Gastrocnemius medialis (tissue), 4 donors: ENCODE measurements at regions not wholly inside any gene's neighbourhood (a gene's known extent, or its start where the extent isn't known, plus 50 kb on each side); places are given as distances from the start of the nearest gene placed in this dataset.

Experiments
- ATAC-seq, 2 donors: fragments of 150-250 bp; one replicate each; pipeline ENCODE4 v1.9.1; 2016
- DNase-seq, 2 donors: peaks; one replicate each; pipeline ENCODE4 v3.0.0-alpha.2; 2019
- H3K27ac ChIP-seq, 4 donors: fragments of 200-600 bp; sonication (generic); 1 replicate in 1 of 4; 2 replicates in 3 of 4; pipeline ENCODE4 v1.5.1; 2016 to 2018; ENCODE audit warnings: mild to moderate bottlenecking in 2 of 4, moderate library complexity in 1 of 4
- H3K27me3 ChIP-seq, 3 donors: fragments of 200-600 bp; sonication (generic) in 2 of 3; 1 replicate in 1 of 3; 2 replicates in 2 of 3; pipeline versions ENCODE4 v1.5.1 to v1.6.0; 2016 to 2019; ENCODE audit warnings: mild to moderate bottlenecking in 1 of 3, moderate library complexity in 1 of 3
- H3K36me3 ChIP-seq, 2 donors: fragments of 200-600 bp; sonication (generic) in 1 of 2; one replicate each; pipeline ENCODE4 v1.5.1; 2017 to 2018
- H3K4me1 ChIP-seq, 2 donors: fragments of 200-600 bp; sonication (generic) in 1 of 2; one replicate each; pipeline ENCODE4 v1.5.1; 2016 to 2017; ENCODE audit warnings: mild to moderate bottlenecking in 2 of 2
- H3K4me3 ChIP-seq, 4 donors: fragments of 200-600 bp; sonication (generic) in 3 of 4; 1 replicate in 1 of 4; 2 replicates in 3 of 4; pipeline ENCODE4 v1.5.1; 2016 to 2019; ENCODE audit warnings: mild to moderate bottlenecking in 2 of 4
- H3K9me3 ChIP-seq, 3 donors: fragments of 200-600 bp; sonication (generic) in 2 of 3; 1 replicate in 1 of 3; 2 replicates in 2 of 3; pipeline ENCODE4 v1.5.1; 2016 to 2019
- CTCF ChIP-seq, 5 experiments: fragments of 450-650 bp in 3 of 5; fragments of 200-600 bp in 2 of 5; sonication (generic) in 2 of 5; IDR thresholded peaks in 4 of 5; conservative IDR thresholded peaks in 1 of 5; 1 replicate in 4 of 5; 2 replicates in 1 of 5; pipeline ENCODE4 v1.5.1; 2016 to 2019; ENCODE audit warnings: antibody characterized with exemption in 5 of 5, mild to moderate bottlenecking in 3 of 5, moderate library complexity in 3 of 5
- POLR2A ChIP-seq, 2 donors: fragments of 450-650 bp; IDR thresholded peaks; one replicate each; pipeline ENCODE4 v1.6.1; 2017; ENCODE audit warnings: antibody characterized with exemption in 2 of 2, mild to moderate bottlenecking in 2 of 2, moderate library complexity in 2 of 2
- in situ Hi-C, 4 donors: fragments of 200-750 bp; cut with MboI; loops; one replicate each; pipeline versions ENCODE4 v1.15.0 to v1.8.0; 2017; ENCODE audit warnings: low sequenced_read_pairs in 4 of 4
- intact Hi-C: fragments of 100-400 bp; cut with DNase I; formaldehyde crosslinking; loops from one replicate; pipeline ENCODE4 v1.15.1; 2023; ENCODE audit warnings: low total_unique reads

DNA sequence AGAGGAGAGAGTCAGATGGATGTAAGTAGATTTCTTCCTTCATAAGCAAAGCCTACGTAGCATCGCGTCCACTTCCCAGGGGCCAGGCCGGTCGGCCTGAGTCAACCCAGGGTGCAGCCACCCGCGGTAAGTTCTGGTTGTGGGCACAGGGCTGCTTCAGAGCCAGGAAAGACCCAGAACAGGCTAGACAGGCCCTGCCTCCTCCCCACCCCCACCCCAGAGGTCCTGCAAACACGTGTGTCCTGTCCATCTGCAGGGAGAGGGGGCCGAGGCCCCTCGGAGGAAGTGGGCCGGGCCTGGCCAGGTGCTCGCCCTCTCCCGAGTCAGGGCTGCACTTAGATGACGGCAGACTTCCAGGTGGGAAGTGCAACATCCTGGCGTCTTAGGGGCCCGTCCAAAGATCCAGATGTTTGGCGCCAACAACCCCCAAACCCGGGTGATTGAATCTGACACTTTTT, 100.8 kb upstream of the ALDH1A3 start:
- in situ Hi-C loops: no loop called here

DNA sequence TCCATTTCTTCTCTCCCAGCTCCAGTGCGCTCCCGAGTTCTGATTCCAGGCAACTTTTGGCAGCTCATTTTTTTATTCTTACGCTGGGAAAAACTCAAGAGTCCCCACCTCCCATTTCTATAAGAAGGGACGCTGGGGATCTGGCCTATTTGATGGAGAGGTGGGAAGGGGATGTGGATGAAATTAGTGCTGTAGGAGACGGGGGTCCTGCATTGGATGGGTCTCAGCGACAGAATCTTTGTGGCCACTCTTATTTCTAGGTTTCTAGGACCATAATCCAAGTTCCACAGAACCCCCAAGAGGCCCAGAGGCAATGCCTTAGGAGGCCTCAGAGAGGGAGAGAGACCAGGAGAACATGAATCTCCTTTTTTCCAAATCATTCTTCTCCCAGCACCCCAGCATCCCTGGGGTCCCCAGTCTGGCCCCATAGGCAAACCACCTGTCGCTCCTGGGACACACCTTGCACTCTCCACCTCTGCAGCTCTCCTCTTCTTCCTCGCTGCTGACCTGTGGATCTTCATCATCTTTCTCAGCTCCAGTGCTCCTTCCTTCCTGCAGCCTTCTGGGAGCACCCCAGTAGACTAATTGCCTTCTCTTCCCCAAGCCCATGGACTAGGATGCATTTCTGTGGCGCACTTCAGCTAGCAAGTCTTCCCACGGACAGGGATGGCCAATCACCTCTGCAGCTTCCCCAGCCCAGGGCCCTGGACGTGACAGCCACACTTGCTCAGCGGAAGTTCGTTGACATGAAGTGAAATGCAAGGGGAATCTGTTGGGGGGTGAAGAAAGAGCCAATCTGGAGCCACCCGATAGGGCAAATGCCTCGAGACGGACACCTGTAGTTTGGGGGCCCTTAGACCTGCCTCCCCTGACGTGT, 100.1 kb upstream of the ALDH1A3 start:
- intact Hi-C loops: no loop called here

More for the DNA sequence above, 100.8 kb upstream of the ALDH1A3 start:
- no peak for TF ChIP-seq POLR2A (IDR thresholded peaks at IDR 0.05)
- no peak for TF ChIP-seq CTCF (IDR thresholded peaks at IDR 0.05 in 4 of 5, conservative IDR thresholded peaks at IDR 0.05 in 1 of 5)
- DNase-seq (no peak), ATAC-seq (no peak)
- Histone ChIP-seq H3K4me1 (no peaks in the 10 kb centered on the region), H3K27me3 (no peaks in the 10 kb centered on the region), H3K36me3 (no peaks in the 10 kb centered on the region), H3K27ac (no peak overlapping the region), H3K9me3 (no peaks in the 10 kb centered on the region), H3K4me3 (no peak overlapping the region)
- intact Hi-C loops: no loop called here

GRCh38 chr15:100780208-100780800, 99.3 kb upstream of the ALDH1A3 start:
- Histone ChIP-seq H3K27ac (no peak overlapping the region), H3K4me3 (no peak overlapping the region), H3K36me3 (no peaks in the 10 kb centered on the region), H3K9me3 (no peaks in the 10 kb centered on the region), H3K27me3 (no peaks in the 10 kb centered on the region), H3K4me1 (no peaks in the 10 kb centered on the region)
- intact Hi-C loops (no loop called here), in situ Hi-C loops (no loop called here)
- TF ChIP-seq POLR2A (IDR thresholded peaks at IDR 0.05) (no peak), CTCF (IDR thresholded peaks at IDR 0.05 in 4 of 5, conservative IDR thresholded peaks at IDR 0.05 in 1 of 5) (no peak)
- no peak for ATAC-seq
- no peak for DNase-seq

More for the DNA sequence above, 100.1 kb upstream of the ALDH1A3 start:
- TF ChIP-seq POLR2A (IDR thresholded peaks at IDR 0.05) (no peak), CTCF (IDR thresholded peaks at IDR 0.05 in 4 of 5, conservative IDR thresholded peaks at IDR 0.05 in 1 of 5) (no peak)
- no peak for DNase-seq
- in situ Hi-C loops: no loop called here
- Histone ChIP-seq H3K4me1 (no peaks in the 10 kb centered on the region), H3K36me3 (no peaks in the 10 kb centered on the region), H3K27me3 (no peaks in the 10 kb centered on the region), H3K27ac (no peak overlapping the region), H3K9me3 (no peaks in the 10 kb centered on the region), H3K4me3 (no peak overlapping the region)
- ATAC-seq: no peak

GRCh38 chr15:100781061-100781960, 98.3 kb upstream of the ALDH1A3 start:
- ATAC-seq: no peak
- intact Hi-C loops (no loop called here), in situ Hi-C loops (no loop called here)
- H3K36me3 ChIP-seq: no peaks in the 10 kb centered on the region
- DNase-seq: no peak
- H3K4me3 ChIP-seq: no peak overlapping the region
- no peaks in the 10 kb centered on the region for H3K4me1 ChIP-seq
- H3K9me3 ChIP-seq: no peaks in the 10 kb centered on the region
- no peak overlapping the region for H3K27ac ChIP-seq
- TF ChIP-seq CTCF (IDR thresholded peaks at IDR 0.05 in 4 of 5, conservative IDR thresholded peaks at IDR 0.05 in 1 of 5): no peak
- TF ChIP-seq POLR2A (IDR thresholded peaks at IDR 0.05): no peak
- H3K27me3 ChIP-seq: no peaks in the 10 kb centered on the region
